ENCODE measurements at regions not wholly inside any gene's neighbourhood (a gene's known extent, or its start where the extent isn't known, plus 50 kb on each side); places are given as distances from the start of the nearest gene placed in this dataset.
"Not testable (repeated sequence)": the region's sequence is repeated elsewhere in the genome, so short reads cannot be mapped to it uniquely, and the experiment has no call there.

DNA sequence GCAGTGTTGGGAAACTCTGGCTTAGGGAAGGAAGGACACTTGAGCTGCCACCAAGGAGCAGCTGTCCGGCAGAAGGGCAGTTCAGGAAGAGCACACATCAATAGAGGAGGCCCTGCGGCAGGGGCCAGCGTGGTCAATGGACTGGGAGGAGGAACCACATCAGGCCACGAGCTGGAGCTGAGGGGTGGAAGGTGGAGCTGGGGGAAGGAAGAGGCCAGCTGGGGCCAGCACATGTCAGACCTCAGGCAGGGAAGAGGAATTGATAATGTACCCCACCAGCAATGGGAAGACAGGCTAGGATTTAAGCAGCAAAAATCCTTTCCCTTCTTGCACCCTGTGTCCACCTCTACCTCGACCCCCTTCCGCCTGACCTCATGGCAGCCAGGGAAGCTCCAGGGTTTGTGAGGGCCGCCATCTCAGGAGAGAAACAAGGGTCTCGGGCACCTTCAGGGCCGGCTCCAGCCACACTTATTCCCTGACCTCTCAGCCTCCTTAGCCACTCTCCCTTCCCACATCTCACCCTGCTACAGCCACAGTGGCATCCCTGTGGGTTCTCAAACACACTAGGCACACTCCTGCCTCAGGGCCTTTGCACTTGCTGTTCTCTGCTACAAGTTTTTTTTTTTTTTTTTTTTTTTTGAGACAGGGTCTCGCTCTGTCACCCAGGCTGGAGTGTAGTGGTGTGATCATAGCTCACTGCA lies 157.8 kb upstream of the GRK3 start:
- TF ChIP-seq CTCF (conservative IDR thresholded peaks at IDR 0.05; ENCODE audit: control insufficient read depth, insufficient read depth, low read depth, low read length) = no peak
- no peak for DNase-seq (ENCODE audit: low read depth)
- H3K4me3 ChIP-seq (ENCODE audit: control insufficient read depth, low read depth, low read length) = no peak overlapping the region

DNA sequence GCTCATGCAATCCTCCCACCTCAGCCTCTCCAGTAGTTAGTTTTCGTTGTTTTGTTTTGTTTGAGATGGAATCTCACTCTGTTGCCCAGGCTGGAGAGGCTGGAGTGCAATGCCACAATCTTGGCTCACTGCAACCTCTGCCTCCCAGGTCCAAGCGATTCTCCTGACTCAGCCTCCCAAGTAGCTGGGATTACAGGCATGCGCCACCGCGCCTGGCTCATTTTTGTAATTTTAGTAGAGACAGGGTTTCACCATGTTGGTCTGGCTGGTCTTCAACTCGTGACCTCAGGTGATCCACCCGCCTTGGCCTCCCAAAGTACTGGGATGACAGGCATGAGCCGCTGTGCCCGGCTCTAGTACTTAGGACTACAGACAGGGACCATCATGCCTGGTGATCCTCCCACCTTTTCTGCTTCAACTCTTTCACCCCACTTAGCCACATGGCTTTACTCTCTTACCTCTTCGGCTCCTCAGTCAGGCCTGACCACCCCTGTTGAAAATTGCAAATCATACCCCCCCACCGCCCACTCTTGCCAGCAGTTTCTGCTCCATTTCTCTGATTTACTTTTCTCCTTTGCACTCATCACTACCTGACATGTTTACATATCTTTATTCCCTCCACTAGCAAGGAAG lies 157.1 kb upstream of the GRK3 start:
- DNase-seq (ENCODE audit: low read depth) = no peak
- no peak for TF ChIP-seq CTCF (conservative IDR thresholded peaks at IDR 0.05; ENCODE audit: control insufficient read depth, insufficient read depth, low read depth, low read length)
- H3K4me3 ChIP-seq (ENCODE audit: control insufficient read depth, low read depth, low read length) = no peak overlapping the region

GRCh38 chr22:25407859-25408229 lies 156.6 kb upstream of the GRK3 start:
- no peak for DNase-seq (ENCODE audit: low read depth)
- TF ChIP-seq CTCF (conservative IDR thresholded peaks at IDR 0.05; ENCODE audit: control insufficient read depth, insufficient read depth, low read depth, low read length) = no peak
- no peak overlapping the region for H3K4me3 ChIP-seq (ENCODE audit: control insufficient read depth, low read depth, low read length)

- TF ChIP-seq CTCF (conservative IDR thresholded peaks at IDR 0.05; ENCODE audit: control insufficient read depth, insufficient read depth, low read depth, low read length) = no peak
- H3K4me3 ChIP-seq (ENCODE audit: control insufficient read depth, low read depth, low read length) = no peak overlapping the region
- DNase-seq (ENCODE audit: low read depth) = no peak
Measured at GRCh38 chr22:25409240-25409639, 155.2 kb upstream of the GRK3 start.

DNA sequence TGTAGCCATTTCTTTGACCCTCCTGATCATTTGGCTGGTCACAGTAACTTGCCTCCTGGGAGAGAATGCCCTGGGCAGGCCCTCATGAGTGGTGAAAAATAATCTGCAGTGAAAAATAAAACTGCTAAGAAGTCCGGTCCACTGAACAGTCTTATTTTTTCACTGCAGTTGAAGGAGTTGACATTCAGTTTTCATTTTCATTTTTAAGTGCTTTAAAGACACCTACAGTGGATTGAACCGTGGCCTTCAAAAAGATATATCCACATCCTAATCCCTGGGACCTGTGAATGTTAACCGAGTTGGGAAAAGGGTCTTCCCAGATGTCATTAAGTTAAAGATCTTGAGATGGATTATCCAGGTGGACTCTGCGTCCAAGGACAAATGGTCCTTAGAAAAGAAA lies 153.6 kb upstream of the GRK3 start:
- no peak for TF ChIP-seq CTCF (conservative IDR thresholded peaks at IDR 0.05; ENCODE audit: control insufficient read depth, insufficient read depth, low read depth, low read length)
- H3K4me3 ChIP-seq (ENCODE audit: control insufficient read depth, low read depth, low read length) = no peak overlapping the region
- DNase-seq (ENCODE audit: low read depth) = no peak

DNA sequence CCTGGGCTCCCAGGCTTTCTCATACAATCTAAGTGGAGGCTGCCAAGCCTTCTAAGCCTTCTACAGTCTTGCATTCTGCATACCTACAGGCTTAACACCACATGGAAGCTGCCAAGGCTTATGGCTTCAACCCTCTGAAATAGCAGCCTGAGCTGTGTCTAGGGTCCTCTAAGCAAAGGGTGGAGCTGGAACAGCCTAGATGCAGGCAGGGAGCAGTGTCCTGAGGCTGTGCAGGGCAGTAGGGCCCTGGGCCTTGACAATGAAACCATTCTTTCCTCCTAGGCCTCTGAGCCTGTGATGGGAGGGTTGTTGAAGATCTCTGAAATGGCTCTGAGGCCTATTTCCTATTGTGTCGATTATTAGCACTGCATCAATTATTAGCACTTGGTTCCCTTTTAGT lies 150.9 kb upstream of the GRK3 start:
- DNase-seq (ENCODE audit: low read depth) = no peak
- no peak overlapping the region for H3K4me3 ChIP-seq (ENCODE audit: control insufficient read depth, low read depth, low read length)
- no peak for TF ChIP-seq CTCF (conservative IDR thresholded peaks at IDR 0.05; ENCODE audit: control insufficient read depth, insufficient read depth, low read depth, low read length)

- not testable (repeated sequence) for H3K4me3 ChIP-seq (ENCODE audit: control insufficient read depth, low read depth, low read length); DNase-seq (ENCODE audit: low read depth)
Measured at GRCh38 chr22:25415731-25416130, 148.7 kb upstream of the GRK3 start.

- H3K4me3 ChIP-seq (ENCODE audit: control insufficient read depth, low read depth, low read length); DNase-seq (ENCODE audit: low read depth): not testable (repeated sequence)
Measured at GRCh38 chr22:25417826-25418225, 146.6 kb upstream of the GRK3 start.

Data from fibroblast of mammary gland (primary cell).